HEK293 (cell line): ENCODE measurements at regions not wholly inside any gene's neighbourhood (a gene's known extent, or its start where the extent isn't known, plus 50 kb on each side); places are given as distances from the start of the nearest gene placed in this dataset.

ENCODE experiments used
- CTCF ChIA-PET: fragments of 350-600 bp; formaldehyde crosslinking; extraction: SDS; loops from one replicate; lab custom pipeline; 2021; ENCODE audit warnings: antibody characterized with exemption; lab: Yijun Ruan, JAX
- POLR2A ChIA-PET: fragments of 300-600 bp; formaldehyde crosslinking; extraction: SDS; loops from one replicate; lab custom pipeline; 2020; ENCODE audit warnings: antibody characterized with exemption, inconsistent platforms; lab: Yijun Ruan, JAX
- H3K27ac ChIP-seq: fragments of 200-500 bp; sonication (Bioruptor generic); 2 replicates; pipeline ENCODE4 v1.5.1; 2014; ENCODE audit warnings: low read depth, low read length, control low read depth, inconsistent platforms; ENCODE audit errors: extremely low read depth
- H3K36me3 ChIP-seq, 2 experiments: fragments of 200-500 bp in 1 of 2; sonication (Bioruptor generic) in 1 of 2; 1 replicate in 1 of 2; 2 replicates in 1 of 2; pipeline ENCODE4 v1.5.1; 2014 to 2017; ENCODE audit warnings: inconsistent platforms in 2 of 2, low read length in 2 of 2; ENCODE audit not compliant: control insufficient read depth in 2 of 2, insufficient read depth in 1 of 2
- H3K4me1 ChIP-seq: fragments of 200-500 bp; sonication (Bioruptor generic); 2 replicates; pipeline ENCODE4 v1.5.1; 2014; ENCODE audit warnings: mild to moderate bottlenecking, low read length, inconsistent platforms; ENCODE audit not compliant: control insufficient read depth, insufficient read depth
- H3K4me3 ChIP-seq: 2 replicates; pipeline ENCODE4 v1.5.1; 2011; ENCODE audit warnings: low read depth, mild to moderate bottlenecking, control low read depth, low read length, moderate library complexity
- H3K9me3 ChIP-seq: fragments of 200-500 bp; sonication (Bioruptor generic); 2 replicates; pipeline ENCODE4 v1.5.1; 2014; ENCODE audit warnings: low read depth, low read length, inconsistent platforms; ENCODE audit not compliant: control insufficient read depth, insufficient read depth
- EGR2 ChIP-seq: fragments of 450-650 bp; formaldehyde crosslinking; IDR thresholded peaks from 2 replicates; pipeline ENCODE4 v1.5.1; 2016; ENCODE audit warnings: low read depth, missing biosample characterization, missing genetic modification characterization
- GLI4 ChIP-seq: fragments of 450-650 bp; formaldehyde crosslinking; IDR thresholded peaks from 2 replicates; pipeline ENCODE4 v1.5.1; 2016; ENCODE audit warnings: missing biosample characterization, missing genetic modification characterization
- HOXC10 ChIP-seq: sonication (generic); formaldehyde crosslinking; IDR thresholded peaks from 2 replicates; pipeline ENCODE4 v1.8.1; 2023; ENCODE audit warnings: mild to moderate bottlenecking, missing genetic modification reagents
- KLF8 ChIP-seq: fragments of 450-650 bp; formaldehyde crosslinking; IDR thresholded peaks from 2 replicates; pipeline ENCODE4 v1.5.1; 2016; ENCODE audit warnings: missing biosample characterization, missing genetic modification characterization
- ZBTB1 ChIP-seq: fragments of 450-650 bp; formaldehyde crosslinking; IDR thresholded peaks from 2 replicates; pipeline ENCODE4 v1.5.1; 2016; ENCODE audit warnings: missing biosample characterization, missing genetic modification characterization
- ZBTB20 ChIP-seq: fragments of 450-650 bp; formaldehyde crosslinking; IDR thresholded peaks from 2 replicates; pipeline ENCODE4 v1.5.1; 2016; ENCODE audit warnings: missing biosample characterization, missing genetic modification characterization
- ZFHX2 ChIP-seq: fragments of 450-650 bp; formaldehyde crosslinking; conservative IDR thresholded peaks from 2 replicates; pipeline ENCODE4 v1.5.1; 2016; ENCODE audit warnings: missing biosample characterization, missing genetic modification characterization
- ZIC2 ChIP-seq: fragments of 450-650 bp; formaldehyde crosslinking; IDR thresholded peaks from 2 replicates; pipeline ENCODE4 v1.5.1; 2016; ENCODE audit warnings: missing biosample characterization, missing genetic modification characterization
- ZNF157 ChIP-seq: fragments of 450-650 bp; formaldehyde crosslinking; IDR thresholded peaks from 2 replicates; pipeline ENCODE4 v1.5.1; 2016; ENCODE audit warnings: missing biosample characterization, missing genetic modification characterization
- ZNF16 ChIP-seq: fragments of 450-650 bp; formaldehyde crosslinking; IDR thresholded peaks from 2 replicates; pipeline ENCODE4 v1.5.1; 2016; ENCODE audit warnings: low read depth, missing biosample characterization, missing genetic modification characterization
- ZNF426 ChIP-seq: fragments of 450-650 bp; formaldehyde crosslinking; IDR thresholded peaks from 2 replicates; pipeline ENCODE4 v1.5.1; 2017; ENCODE audit warnings: missing biosample characterization, missing genetic modification characterization, mild to moderate bottlenecking, inconsistent platforms, moderate library complexity
- ZNF510 ChIP-seq: fragments of 450-650 bp; formaldehyde crosslinking; IDR thresholded peaks from 2 replicates; pipeline ENCODE4 v1.5.1; 2018; ENCODE audit warnings: mild to moderate bottlenecking, missing genetic modification characterization, missing biosample characterization; ENCODE audit not compliant: insufficient replicate concordance
- ZNF626 ChIP-seq: fragments of 450-650 bp; sonication (Bioruptor Pico); formaldehyde crosslinking; IDR thresholded peaks from 2 replicates; pipeline ENCODE4 v1.5.1; 2018; ENCODE audit warnings: missing biosample characterization, missing genetic modification characterization, inconsistent platforms
- ZNF776 ChIP-seq: fragments of 450-650 bp; formaldehyde crosslinking; IDR thresholded peaks from 2 replicates; pipeline ENCODE4 v1.5.0; 2017; ENCODE audit warnings: missing biosample characterization, missing genetic modification characterization, borderline replicate concordance
- ZNF792 ChIP-seq: fragments of 450-650 bp; formaldehyde crosslinking; IDR thresholded peaks from 2 replicates; pipeline ENCODE4 v1.5.1; 2016; ENCODE audit warnings: missing biosample characterization, missing genetic modification characterization
- TF ChIP-seq, protein P1 (sequence below): fragments of 450-650 bp; formaldehyde crosslinking; IDR thresholded peaks from 2 replicates; pipeline ENCODE4 v1.5.1; 2016; ENCODE audit warnings: missing biosample characterization, missing genetic modification characterization
- TF ChIP-seq, protein P2 (sequence below): fragments of 450-650 bp; formaldehyde crosslinking; IDR thresholded peaks from 2 replicates; pipeline ENCODE4 v1.5.1; 2016; ENCODE audit warnings: missing biosample characterization, missing genetic modification characterization, borderline replicate concordance
- TF ChIP-seq, protein P3 (sequence below): fragments of 450-650 bp; formaldehyde crosslinking; IDR thresholded peaks from 2 replicates; pipeline ENCODE4 v1.5.1; 2016; ENCODE audit warnings: missing biosample characterization, missing genetic modification characterization, low read depth

DNA sequence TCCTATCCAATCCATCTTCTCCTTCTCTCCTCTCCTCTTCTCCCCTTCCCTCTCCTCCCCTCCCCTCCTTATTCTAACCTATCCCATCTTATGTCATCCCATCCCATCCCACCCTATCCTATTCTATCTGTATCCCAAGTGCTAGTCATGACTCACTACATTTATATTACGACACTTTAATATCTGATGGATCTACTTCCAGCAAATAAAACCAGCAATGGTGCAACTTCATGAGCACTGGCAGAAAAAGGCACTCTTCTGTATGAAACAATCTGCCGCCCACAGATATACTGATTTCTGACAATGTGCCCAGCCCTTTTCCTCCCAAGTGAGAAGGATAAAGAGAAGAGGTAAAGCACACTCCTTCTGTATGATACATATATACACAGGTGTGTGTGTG is 86.6 kb upstream of the ANKH start:
- ChIA-PET CTCF (interaction anchor here (0.7 to 2.3 kb wide), 4 partner anchors 11 to 361 kb away, joined by 3 to 9 read pairs (median 4); no protein-coding TSS in a partner anchor), POLR2A (no interaction called here)
- no peak overlapping the region for H3K27ac ChIP-seq
- 0 out of 2 replicates have a peak, but pooled peaks have one; percentile 5 for TF ChIP-seq EGR2
- no peak for TF ChIP-seq HOXC10 (CRISPR knock-in tag)
- TF ChIP-seq, protein P1, sequence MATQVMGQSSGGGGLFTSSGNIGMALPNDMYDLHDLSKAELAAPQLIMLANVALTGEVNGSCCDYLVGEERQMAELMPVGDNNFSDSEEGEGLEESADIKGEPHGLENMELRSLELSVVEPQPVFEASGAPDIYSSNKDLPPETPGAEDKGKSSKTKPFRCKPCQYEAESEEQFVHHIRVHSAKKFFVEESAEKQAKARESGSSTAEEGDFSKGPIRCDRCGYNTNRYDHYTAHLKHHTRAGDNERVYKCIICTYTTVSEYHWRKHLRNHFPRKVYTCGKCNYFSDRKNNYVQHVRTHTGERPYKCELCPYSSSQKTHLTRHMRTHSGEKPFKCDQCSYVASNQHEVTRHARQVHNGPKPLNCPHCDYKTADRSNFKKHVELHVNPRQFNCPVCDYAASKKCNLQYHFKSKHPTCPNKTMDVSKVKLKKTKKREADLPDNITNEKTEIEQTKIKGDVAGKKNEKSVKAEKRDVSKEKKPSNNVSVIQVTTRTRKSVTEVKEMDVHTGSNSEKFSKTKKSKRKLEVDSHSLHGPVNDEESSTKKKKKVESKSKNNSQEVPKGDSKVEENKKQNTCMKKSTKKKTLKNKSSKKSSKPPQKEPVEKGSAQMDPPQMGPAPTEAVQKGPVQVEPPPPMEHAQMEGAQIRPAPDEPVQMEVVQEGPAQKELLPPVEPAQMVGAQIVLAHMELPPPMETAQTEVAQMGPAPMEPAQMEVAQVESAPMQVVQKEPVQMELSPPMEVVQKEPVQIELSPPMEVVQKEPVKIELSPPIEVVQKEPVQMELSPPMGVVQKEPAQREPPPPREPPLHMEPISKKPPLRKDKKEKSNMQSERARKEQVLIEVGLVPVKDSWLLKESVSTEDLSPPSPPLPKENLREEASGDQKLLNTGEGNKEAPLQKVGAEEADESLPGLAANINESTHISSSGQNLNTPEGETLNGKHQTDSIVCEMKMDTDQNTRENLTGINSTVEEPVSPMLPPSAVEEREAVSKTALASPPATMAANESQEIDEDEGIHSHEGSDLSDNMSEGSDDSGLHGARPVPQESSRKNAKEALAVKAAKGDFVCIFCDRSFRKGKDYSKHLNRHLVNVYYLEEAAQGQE (tag by site-specific recombination), result no peak
- 0 out of 2 replicates have a peak, but pooled peaks have one; percentile 24 for TF ChIP-seq ZFHX2
- no peaks in the 10 kb centered on the region for H3K9me3 ChIP-seq
- H3K4me1 ChIP-seq, result no peaks in the 10 kb centered on the region
- H3K36me3 ChIP-seq, result no peaks in the 10 kb centered on the region
- H3K4me3 ChIP-seq, result no peak overlapping the region

DNA sequence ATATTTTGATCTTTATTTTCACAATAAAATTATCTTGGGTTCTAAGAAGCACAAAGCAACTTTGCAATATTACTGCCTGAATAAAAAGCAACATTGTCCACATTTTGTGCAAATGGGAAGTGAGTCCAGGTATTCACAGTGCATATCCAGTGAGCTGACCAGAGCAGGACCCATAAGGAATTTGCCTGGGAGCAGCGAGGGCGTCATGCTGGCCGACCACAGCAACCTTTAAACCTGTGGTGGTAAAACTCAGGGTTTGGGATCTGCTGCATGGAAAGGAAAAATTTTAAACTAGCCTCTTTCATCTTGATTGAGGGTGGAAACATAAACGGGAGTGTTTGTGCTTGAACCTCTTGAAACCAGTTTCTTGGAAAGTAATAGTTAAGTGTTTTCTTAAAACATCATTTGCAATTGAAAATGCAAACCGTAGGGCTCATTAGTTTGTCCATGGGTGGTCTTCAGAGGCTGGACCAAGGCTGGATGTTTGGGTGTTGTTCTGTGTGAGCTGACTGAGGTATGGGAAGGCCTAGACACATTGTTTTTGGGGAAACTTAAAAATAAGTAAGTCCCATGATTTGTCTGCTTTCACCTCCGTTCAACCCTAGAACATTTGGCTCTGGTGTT is 85.0 kb upstream of the ANKH start:
- no peaks in the 10 kb centered on the region for H3K9me3 ChIP-seq
- no peaks in the 10 kb centered on the region for H3K36me3 ChIP-seq
- CTCF ChIA-PET, result interaction anchor here (0.6 to 2.2 kb wide), 9 partner anchors 10 to 349 kb away, joined by 3 to 5 read pairs (median 3); no protein-coding TSS in a partner anchor
- no peak overlapping the region for H3K27ac ChIP-seq
- no peaks in the 10 kb centered on the region for H3K4me1 ChIP-seq
- TF ChIP-seq ZNF792 (tag by site-specific recombination) (no peak), ZIC2 (tag by site-specific recombination) (no peak), ZBTB1 (tag by site-specific recombination) (no peak), ZNF776 (tag by site-specific recombination) (no peak), ZNF626 (tag by site-specific recombination) (no peak), ZNF510 (tag by site-specific recombination) (no peak), GLI4 (tag by site-specific recombination) (no peak), ZBTB20 (no peak), ZNF157 (tag by site-specific recombination) (no peak), KLF8 (no peak), ZNF426 (tag by site-specific recombination) (no peak), ZNF16 (tag by site-specific recombination) (no peak)
- TF ChIP-seq, protein P2, sequence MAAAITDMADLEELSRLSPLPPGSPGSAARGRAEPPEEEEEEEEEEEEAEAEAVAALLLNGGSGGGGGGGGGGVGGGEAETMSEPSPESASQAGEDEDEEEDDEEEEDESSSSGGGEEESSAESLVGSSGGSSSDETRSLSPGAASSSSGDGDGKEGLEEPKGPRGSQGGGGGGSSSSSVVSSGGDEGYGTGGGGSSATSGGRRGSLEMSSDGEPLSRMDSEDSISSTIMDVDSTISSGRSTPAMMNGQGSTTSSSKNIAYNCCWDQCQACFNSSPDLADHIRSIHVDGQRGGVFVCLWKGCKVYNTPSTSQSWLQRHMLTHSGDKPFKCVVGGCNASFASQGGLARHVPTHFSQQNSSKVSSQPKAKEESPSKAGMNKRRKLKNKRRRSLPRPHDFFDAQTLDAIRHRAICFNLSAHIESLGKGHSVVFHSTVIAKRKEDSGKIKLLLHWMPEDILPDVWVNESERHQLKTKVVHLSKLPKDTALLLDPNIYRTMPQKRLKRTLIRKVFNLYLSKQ (tag by site-specific recombination), result no peak
- TF ChIP-seq, protein P3, sequence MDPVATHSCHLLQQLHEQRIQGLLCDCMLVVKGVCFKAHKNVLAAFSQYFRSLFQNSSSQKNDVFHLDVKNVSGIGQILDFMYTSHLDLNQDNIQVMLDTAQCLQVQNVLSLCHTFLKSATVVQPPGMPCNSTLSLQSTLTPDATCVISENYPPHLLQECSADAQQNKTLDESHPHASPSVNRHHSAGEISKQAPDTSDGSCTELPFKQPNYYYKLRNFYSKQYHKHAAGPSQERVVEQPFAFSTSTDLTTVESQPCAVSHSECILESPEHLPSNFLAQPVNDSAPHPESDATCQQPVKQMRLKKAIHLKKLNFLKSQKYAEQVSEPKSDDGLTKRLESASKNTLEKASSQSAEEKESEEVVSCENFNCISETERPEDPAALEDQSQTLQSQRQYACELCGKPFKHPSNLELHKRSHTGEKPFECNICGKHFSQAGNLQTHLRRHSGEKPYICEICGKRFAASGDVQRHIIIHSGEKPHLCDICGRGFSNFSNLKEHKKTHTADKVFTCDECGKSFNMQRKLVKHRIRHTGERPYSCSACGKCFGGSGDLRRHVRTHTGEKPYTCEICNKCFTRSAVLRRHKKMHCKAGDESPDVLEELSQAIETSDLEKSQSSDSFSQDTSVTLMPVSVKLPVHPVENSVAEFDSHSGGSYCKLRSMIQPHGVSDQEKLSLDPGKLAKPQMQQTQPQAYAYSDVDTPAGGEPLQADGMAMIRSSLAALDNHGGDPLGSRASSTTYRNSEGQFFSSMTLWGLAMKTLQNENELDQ, result no peak
- no peak overlapping the region for H3K4me3 ChIP-seq
- POLR2A ChIA-PET, result no interaction called here
